ENCODE measurements at regions not wholly inside any gene's neighbourhood (a gene's known extent, or its start where the extent isn't known, plus 50 kb on each side); places are given as distances from the start of the nearest gene placed in this dataset.

GRCh38 chr5:6862306-6862705, 149.1 kb downstream of the TENT4A start:
- CTCF ChIA-PET = no interaction called here
- TF ChIP-seq USF2 (IDR thresholded peaks at IDR 0.05; ENCODE audit: low read depth, low read length) = no peak
- TF ChIP-seq MXI1 (IDR thresholded peaks at IDR 0.05; ENCODE audit: borderline replicate concordance, low read depth, low read length) = no peak
- TF ChIP-seq ELK1 (IDR thresholded peaks at IDR 0.05; ENCODE audit: borderline replicate concordance, low read depth, low read length) = no peak
- no peak for TF ChIP-seq FOS (IDR thresholded peaks at IDR 0.05; ENCODE audit: low read depth, low read length)
- TF ChIP-seq MAFK (IDR thresholded peaks at IDR 0.05; ENCODE audit: low read depth, low read length) = no peak
- no peak for TF ChIP-seq SMC3 (IDR thresholded peaks at IDR 0.05; ENCODE audit: low read depth, low read length)
- no peak for TF ChIP-seq POLR2A (IDR thresholded peaks at IDR 0.05; ENCODE audit: low read depth, low read length)
- TF ChIP-seq BHLHE40 (IDR thresholded peaks at IDR 0.05; ENCODE audit: low read depth, low read length) = no peak
- no peak for TF ChIP-seq CTCF (conservative IDR thresholded peaks at IDR 0.05; ENCODE audit: low read depth, low read length)
- TF ChIP-seq CEBPB (IDR thresholded peaks at IDR 0.05; ENCODE audit: low read depth, low read length) = no peak
- no peak for TF ChIP-seq RCOR1 (IDR thresholded peaks at IDR 0.05; ENCODE audit: insufficient replicate concordance, low read length)
- TF ChIP-seq CHD1 (IDR thresholded peaks at IDR 0.05; ENCODE audit: low read depth, low read length) = no peak
- TF ChIP-seq MAZ (IDR thresholded peaks at IDR 0.05; ENCODE audit: borderline replicate concordance, low read depth, low read length) = no peak
- no peak for TF ChIP-seq RFX5 (IDR thresholded peaks at IDR 0.05; ENCODE audit: low read depth, low read length)
- TF ChIP-seq RAD21 (IDR thresholded peaks at IDR 0.05; ENCODE audit: low read length) = no peak
- no peak for TF ChIP-seq NFE2L2 (IDR thresholded peaks at IDR 0.05; ENCODE audit: low read depth, low read length)
- POLR2A ChIA-PET (ENCODE audit: unreplicated experiment) = no interaction called here
- no peak overlapping the region for H3K4me3 ChIP-seq (ENCODE audit: insufficient read depth, low read depth, low read length)
- DNase-seq (no peak), ATAC-seq (ENCODE audit: low read depth) (no peak)
- H3K9me3 ChIP-seq (ENCODE audit: control insufficient read depth, insufficient read depth, low read length) = peaks cover 14% of the 10 kb centered on the region
- no peaks in the 10 kb centered on the region for H4K20me1 ChIP-seq (ENCODE audit: insufficient read depth, low read length)
- in situ Hi-C loops (cut with MboI; ENCODE audit: low sequenced_read_pairs) (no loop called here), intact Hi-C loops (cut with micrococcal nuclease) (no loop called here), dilution Hi-C loops (cut with HindIII; ENCODE audit: low sequenced_read_pairs, unreplicated experiment) (no loop called here)
- H2AK9ac ChIP-seq (replicated peaks; ENCODE audit: low read depth, low read length, poor library complexity) = no peak overlapping the region
- H2BK5ac ChIP-seq (ENCODE audit: low read depth, low read length, poor library complexity, severe bottlenecking) = no peak overlapping the region
- H3K14ac ChIP-seq (replicated peaks; ENCODE audit: low read depth, low read length) = no peak overlapping the region
- no peak overlapping the region for H3K27ac ChIP-seq (ENCODE audit: insufficient read depth, low read length)
- H2BK120ac ChIP-seq (ENCODE audit: low read depth, low read length) = no peak overlapping the region
- H3K56ac ChIP-seq (ENCODE audit: extremely low read depth, insufficient read depth, low read length) = no peak overlapping the region
- no peak overlapping the region for H2BK20ac ChIP-seq (ENCODE audit: low read depth, low read length)
- H4K8ac ChIP-seq (ENCODE audit: low read depth in 2 of 2, low read length in 2 of 2) = no peak overlapping the region
- no peak overlapping the region for H3K9ac ChIP-seq (ENCODE audit: low read depth, low read length)
- 46% methylated on average over 2 of the region's 5 CpGs; no CpG with 5 or more reads in 1 of the 2 experiments for WGBS, 2 experiments (ENCODE audit: extremely low coverage in 2 of 2, insufficient read length in 1 of 2)
- H3K79me1 ChIP-seq (ENCODE audit: low read depth in 1 of 2, low read length in 2 of 2) = no peaks in the 10 kb centered on the region
- H3K36me3 ChIP-seq (ENCODE audit: control insufficient read depth, insufficient read depth, low read length) = no peaks in the 10 kb centered on the region
- H3K27me3 ChIP-seq (ENCODE audit: control insufficient read depth, insufficient read depth, low read length) = no peaks in the 10 kb centered on the region
- no peak overlapping the region for H4K5ac ChIP-seq (ENCODE audit: low read depth, low read length)
- H3K4ac ChIP-seq (ENCODE audit: low read depth, low read length) = no peak overlapping the region
- BruUV-seq (replicated peaks) = no TSS peak
- H3K4me2 ChIP-seq (ENCODE audit: low read depth, low read length) = no peak overlapping the region
- no peak overlapping the region for H2AK5ac ChIP-seq (ENCODE audit: low read depth, low read length)
- no peak overlapping the region for H3K23ac ChIP-seq (ENCODE audit: low read depth, low read length)
- no peak overlapping the region for H3K18ac ChIP-seq (ENCODE audit: low read depth, low read length)
- H4K91ac ChIP-seq (ENCODE audit: insufficient read depth, low read depth, low read length) = no peak overlapping the region
- no peaks in the 10 kb centered on the region for H3K9me1 ChIP-seq (ENCODE audit: insufficient read depth, low read length)
- H3K4me1 ChIP-seq (ENCODE audit: control insufficient read depth, insufficient read depth, low read length) = no peaks in the 10 kb centered on the region
- no peak overlapping the region for H2AFZ ChIP-seq (replicated peaks; ENCODE audit: low read length, poor library complexity)
- H2BK15ac ChIP-seq (ENCODE audit: low read depth, low read length) = no peak overlapping the region

Measured in IMR-90 (cell line).